ENCODE measurements at regions not wholly inside any gene's neighbourhood (a gene's known extent, or its start where the extent isn't known, plus 50 kb on each side); places are given as distances from the start of the nearest gene placed in this dataset.
A peak's percentile ranks its signal among the peaks of the same experiment; 100 is the strongest.

DNA sequence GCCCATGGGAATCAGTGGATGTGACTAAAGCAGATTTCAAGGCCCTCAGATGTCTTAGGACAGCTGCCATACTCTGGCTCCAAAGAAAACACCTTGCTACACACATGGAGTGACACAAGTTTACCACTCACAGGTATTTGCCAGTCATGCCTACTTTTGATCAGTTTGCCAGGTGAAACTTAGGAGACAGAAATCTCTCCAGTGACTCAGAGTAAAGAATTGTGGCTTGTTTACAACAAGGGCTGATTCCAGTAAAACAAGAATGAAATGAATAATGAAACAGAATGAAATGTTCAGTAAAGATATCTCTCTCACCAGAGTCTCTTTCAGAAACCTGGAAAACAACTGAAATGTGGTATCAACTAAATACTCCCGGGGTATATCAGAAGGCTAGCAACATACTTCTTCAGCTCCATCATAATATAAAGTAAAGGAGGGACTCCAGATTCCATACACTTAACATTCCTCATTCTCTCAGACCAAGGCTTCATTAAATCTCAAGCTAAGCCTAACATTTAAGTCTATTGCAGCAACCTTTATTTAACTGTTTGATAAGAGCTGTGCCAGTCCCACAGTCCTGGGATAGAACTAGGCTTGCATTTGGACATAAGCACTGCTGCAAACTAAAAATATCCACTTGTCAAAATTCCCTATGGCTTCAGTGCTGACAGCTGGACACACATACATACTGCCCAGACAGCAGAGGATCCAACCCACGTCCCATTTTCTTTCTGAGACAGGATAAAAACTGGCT is 143.3 kb downstream of the SIPA1L2 start:
- H3K9me3 ChIP-seq (ENCODE audit: control insufficient read depth, low read length), result no peaks in the 10 kb centered on the region
- H2AFZ ChIP-seq (ENCODE audit: low read depth, low read length), result no peak overlapping the region
- H3K14ac ChIP-seq (ENCODE audit: low read length in 2 of 2), result no peak overlapping the region
- no peak overlapping the region for H4K8ac ChIP-seq (ENCODE audit: low read length)
- H2BK15ac ChIP-seq (ENCODE audit: low read depth, poor library complexity, severe bottlenecking), result no peak overlapping the region
- H4K91ac ChIP-seq (ENCODE audit: low read length), result no peak overlapping the region
- peak; percentile 27 for DNase-seq
- H3K36me3 ChIP-seq (ENCODE audit: control insufficient read depth in 1 of 2, insufficient read depth in 2 of 2, low read depth in 1 of 2, low read length in 2 of 2), result peaks cover 2 to 18% of the 10 kb centered on the region in 2 experiments
- H3K4me2 ChIP-seq (ENCODE audit: low read length, poor library complexity, severe bottlenecking), result no peak overlapping the region
- WGBS, result 69% methylated on average over 1 of the region's 2 CpGs
- H2BK120ac ChIP-seq (ENCODE audit: low read depth, low read length), result no peak overlapping the region
- no peak overlapping the region for H3K9ac ChIP-seq (ENCODE audit: low read length)
- H2AK5ac ChIP-seq (ENCODE audit: low read length, severe bottlenecking), result no peak overlapping the region
- no peak overlapping the region for H3K27ac ChIP-seq (ENCODE audit: low read length, poor library complexity, severe bottlenecking)
- H3K18ac ChIP-seq (ENCODE audit: low read depth in 1 of 2, low read length in 2 of 2), result no peak overlapping the region
- no peak overlapping the region for H3K4ac ChIP-seq (ENCODE audit: low read depth in 1 of 2, low read length in 2 of 2)
- H3K27me3 ChIP-seq (ENCODE audit: control insufficient read depth in 1 of 2, insufficient read depth in 1 of 2, low read length in 2 of 2), result peaks cover 0 to 4% of the 10 kb centered on the region in 2 experiments
- no peak overlapping the region for H3K23ac ChIP-seq (ENCODE audit: low read length in 2 of 2)
- H3K79me1 ChIP-seq (replicated peaks; ENCODE audit: low read length, poor library complexity, severe bottlenecking), result peaks cover 24% of the 10 kb centered on the region
- H2BK5ac ChIP-seq (ENCODE audit: low read depth, low read length, poor library complexity, severe bottlenecking), result no peak overlapping the region
- H2BK12ac ChIP-seq (ENCODE audit: low read length in 2 of 2), result no peak overlapping the region
- H3K4me3 ChIP-seq (ENCODE audit: insufficient read depth in 1 of 2, low read depth in 1 of 2, low read length in 2 of 2), result no peak overlapping the region
- H3K4me1 ChIP-seq (ENCODE audit: control insufficient read depth, insufficient read depth, low read depth, low read length), result peaks cover 4% of the 10 kb centered on the region

DNA sequence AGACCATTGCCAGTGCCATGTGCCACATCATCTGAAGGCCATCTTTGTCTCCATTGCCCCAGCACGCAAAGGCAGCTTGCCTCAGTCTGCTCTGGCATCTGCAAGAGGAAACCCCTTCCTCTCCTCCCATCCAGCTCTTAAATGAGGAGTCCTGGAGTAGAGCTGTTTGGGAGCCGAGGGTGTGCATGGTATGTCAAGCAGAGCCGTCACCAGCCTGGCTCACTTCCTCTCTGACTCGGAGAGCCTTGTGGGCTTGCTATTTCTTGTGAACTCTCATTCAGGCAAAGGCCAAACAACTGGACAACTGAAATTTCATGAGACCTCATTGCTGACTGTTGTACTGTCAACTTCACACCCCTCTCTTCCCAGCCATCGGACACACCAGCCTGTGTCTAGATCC is 143.9 kb downstream of the SIPA1L2 start:
- Histone ChIP-seq H3K9me3 (ENCODE audit: control insufficient read depth, low read length) (no peaks in the 10 kb centered on the region), H3K18ac (ENCODE audit: low read depth in 1 of 2, low read length in 2 of 2) (peak overlapping the region in 1 of 2 experiments; percentile 48), H3K4me3 (ENCODE audit: insufficient read depth in 1 of 2, low read depth in 1 of 2, low read length in 2 of 2) (no peak overlapping the region), H3K14ac (ENCODE audit: low read length in 2 of 2) (peak overlapping the region in 1 of 2 experiments; percentile 80), H3K36me3 (ENCODE audit: control insufficient read depth in 1 of 2, insufficient read depth in 2 of 2, low read depth in 1 of 2, low read length in 2 of 2) (peaks cover 2 to 17% of the 10 kb centered on the region in 2 experiments), H3K27ac (ENCODE audit: low read length, poor library complexity, severe bottlenecking) (no peak overlapping the region), H4K8ac (ENCODE audit: low read length) (no peak overlapping the region), H2BK120ac (ENCODE audit: low read depth, low read length) (no peak overlapping the region), H2BK5ac (ENCODE audit: low read depth, low read length, poor library complexity, severe bottlenecking) (no peak overlapping the region), H3K4me2 (ENCODE audit: low read length, poor library complexity, severe bottlenecking) (no peak overlapping the region), H2BK12ac (ENCODE audit: low read length in 2 of 2) (peak overlapping the region in 1 of 2 experiments; percentile 67), H3K27me3 (ENCODE audit: control insufficient read depth in 1 of 2, insufficient read depth in 1 of 2, low read length in 2 of 2) (peaks cover 0 to 7% of the 10 kb centered on the region in 2 experiments), H3K4me1 (ENCODE audit: control insufficient read depth, insufficient read depth, low read depth, low read length) (peaks cover 4% of the 10 kb centered on the region), H2AK5ac (ENCODE audit: low read length, severe bottlenecking) (no peak overlapping the region), H3K9ac (ENCODE audit: low read length) (no peak overlapping the region), H3K79me1 (replicated peaks; ENCODE audit: low read length, poor library complexity, severe bottlenecking) (peaks cover 24% of the 10 kb centered on the region), H4K91ac (ENCODE audit: low read length) (no peak overlapping the region), H2BK15ac (ENCODE audit: low read depth, poor library complexity, severe bottlenecking) (no peak overlapping the region), H3K4ac (ENCODE audit: low read depth in 1 of 2, low read length in 2 of 2) (no peak overlapping the region), H2AFZ (ENCODE audit: low read depth, low read length) (no peak overlapping the region), H3K23ac (ENCODE audit: low read length in 2 of 2) (peak overlapping the region in 1 of 2 experiments; percentile 41)
- 55% methylated on average over 5 of the region's 5 CpGs for whole genome bisulfite sequencing
- DNase-seq, result no peak

DNA sequence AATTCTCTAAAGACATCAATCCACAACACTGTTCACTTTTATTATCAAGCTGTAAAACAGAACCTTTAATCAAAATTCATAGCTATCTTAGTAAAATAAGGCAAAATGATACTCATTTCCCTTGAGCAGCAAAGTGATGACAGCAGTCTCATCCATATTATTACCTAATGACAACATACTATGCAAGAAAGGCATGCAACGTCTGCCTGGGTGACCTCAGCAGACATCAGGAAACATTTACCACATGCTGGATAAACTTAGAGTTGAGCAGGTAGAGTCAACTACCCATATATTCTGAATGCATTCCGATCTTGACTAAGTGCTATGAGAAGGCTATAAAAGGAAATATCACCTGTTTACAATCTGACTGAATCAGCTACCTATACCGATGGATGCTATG is 145.1 kb downstream of the SIPA1L2 start:
- H2AK5ac ChIP-seq (ENCODE audit: low read length, severe bottlenecking), result no peak overlapping the region

DNA sequence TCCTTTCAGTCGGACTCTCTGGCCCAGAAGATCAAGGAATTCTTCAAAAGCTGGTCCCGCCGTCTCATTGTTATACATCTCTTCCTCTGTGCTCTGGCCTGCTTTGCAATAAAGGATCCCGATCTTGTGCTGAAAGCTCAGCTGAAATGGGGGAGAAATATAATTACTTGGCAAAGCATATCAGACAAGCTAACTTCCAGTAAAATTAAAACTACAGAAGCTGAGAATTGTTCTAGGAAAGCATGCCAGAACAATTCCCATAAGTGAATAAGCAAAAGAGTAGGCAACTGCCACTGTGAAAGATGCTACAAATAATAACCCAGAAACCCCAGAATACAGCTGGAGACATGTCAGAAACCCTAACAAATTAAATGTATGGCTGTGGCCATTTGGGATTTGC is 146.1 kb downstream of the SIPA1L2 start:
- peaks cover 0 to 24% of the 10 kb centered on the region in 2 experiments for H3K27me3 ChIP-seq (ENCODE audit: control insufficient read depth in 1 of 2, insufficient read depth in 1 of 2, low read length in 2 of 2)
- H4K8ac ChIP-seq (ENCODE audit: low read length), result no peak overlapping the region
- H3K4me1 ChIP-seq (ENCODE audit: control insufficient read depth, insufficient read depth, low read depth, low read length), result peaks cover 4% of the 10 kb centered on the region
- H3K23ac ChIP-seq (ENCODE audit: low read length in 2 of 2), result no peak overlapping the region
- H3K4ac ChIP-seq (ENCODE audit: low read depth in 1 of 2, low read length in 2 of 2), result no peak overlapping the region
- H2AK5ac ChIP-seq (ENCODE audit: low read length, severe bottlenecking), result no peak overlapping the region
- H3K36me3 ChIP-seq (ENCODE audit: control insufficient read depth in 1 of 2, insufficient read depth in 2 of 2, low read depth in 1 of 2, low read length in 2 of 2), result peaks cover 2 to 21% of the 10 kb centered on the region in 2 experiments
- no peak overlapping the region for H3K14ac ChIP-seq (ENCODE audit: low read length in 2 of 2)
- H3K4me2 ChIP-seq (ENCODE audit: low read length, poor library complexity, severe bottlenecking), result no peak overlapping the region
- DNase-seq, result no peak
- H3K4me3 ChIP-seq (ENCODE audit: insufficient read depth in 1 of 2, low read depth in 1 of 2, low read length in 2 of 2), result no peak overlapping the region
- H2BK120ac ChIP-seq (ENCODE audit: low read depth, low read length), result no peak overlapping the region
- no peak overlapping the region for H3K18ac ChIP-seq (ENCODE audit: low read depth in 1 of 2, low read length in 2 of 2)
- peaks cover 21% of the 10 kb centered on the region for H3K79me1 ChIP-seq (replicated peaks; ENCODE audit: low read length, poor library complexity, severe bottlenecking)
- no peak overlapping the region for H2BK5ac ChIP-seq (ENCODE audit: low read depth, low read length, poor library complexity, severe bottlenecking)
- H2AFZ ChIP-seq (ENCODE audit: low read depth, low read length), result no peak overlapping the region
- no peak overlapping the region for H4K91ac ChIP-seq (ENCODE audit: low read length)
- H2BK12ac ChIP-seq (ENCODE audit: low read length in 2 of 2), result no peak overlapping the region
- H3K27ac ChIP-seq (ENCODE audit: low read length, poor library complexity, severe bottlenecking), result no peak overlapping the region
- 97% methylated on average over 4 of the region's 4 CpGs for WGBS
- no peaks in the 10 kb centered on the region for H3K9me3 ChIP-seq (ENCODE audit: control insufficient read depth, low read length)
- H3K9ac ChIP-seq (ENCODE audit: low read length), result no peak overlapping the region
- H2BK15ac ChIP-seq (ENCODE audit: low read depth, poor library complexity, severe bottlenecking), result no peak overlapping the region

More for the DNA sequence above, 145.1 kb downstream of the SIPA1L2 start:
- Histone ChIP-seq H3K4me2 (ENCODE audit: low read length, poor library complexity, severe bottlenecking) (no peak overlapping the region), H3K79me1 (replicated peaks; ENCODE audit: low read length, poor library complexity, severe bottlenecking) (peaks cover 20% of the 10 kb centered on the region), H3K27me3 (ENCODE audit: control insufficient read depth in 1 of 2, insufficient read depth in 1 of 2, low read length in 2 of 2) (peaks cover 0 to 14% of the 10 kb centered on the region in 2 experiments), H3K18ac (ENCODE audit: low read depth in 1 of 2, low read length in 2 of 2) (no peak overlapping the region), H3K14ac (ENCODE audit: low read length in 2 of 2) (no peak overlapping the region), H2BK120ac (ENCODE audit: low read depth, low read length) (no peak overlapping the region), H3K4me1 (ENCODE audit: control insufficient read depth, insufficient read depth, low read depth, low read length) (peaks cover 4% of the 10 kb centered on the region), H3K23ac (ENCODE audit: low read length in 2 of 2) (no peak overlapping the region), H3K36me3 (ENCODE audit: control insufficient read depth in 1 of 2, insufficient read depth in 2 of 2, low read depth in 1 of 2, low read length in 2 of 2) (peaks cover 2 to 15% of the 10 kb centered on the region in 2 experiments), H2BK5ac (ENCODE audit: low read depth, low read length, poor library complexity, severe bottlenecking) (no peak overlapping the region), H3K9ac (ENCODE audit: low read length) (no peak overlapping the region), H2BK12ac (ENCODE audit: low read length in 2 of 2) (no peak overlapping the region), H4K8ac (ENCODE audit: low read length) (no peak overlapping the region), H4K91ac (ENCODE audit: low read length) (no peak overlapping the region), H2BK15ac (ENCODE audit: low read depth, poor library complexity, severe bottlenecking) (no peak overlapping the region), H3K9me3 (ENCODE audit: control insufficient read depth, low read length) (no peaks in the 10 kb centered on the region), H3K4me3 (ENCODE audit: insufficient read depth in 1 of 2, low read depth in 1 of 2, low read length in 2 of 2) (no peak overlapping the region), H2AFZ (ENCODE audit: low read depth, low read length) (no peak overlapping the region), H3K4ac (ENCODE audit: low read depth in 1 of 2, low read length in 2 of 2) (no peak overlapping the region), H3K27ac (ENCODE audit: low read length, poor library complexity, severe bottlenecking) (no peak overlapping the region)
- DNase-seq, result no peak
- 64% methylated on average over 2 of the region's 3 CpGs for WGBS

All from mesenchymal stem cell (in vitro differentiated cells and primary cell).